Bronchial epithelial cell (primary cell): ENCODE measurements at regions not wholly inside any gene's neighbourhood (a gene's known extent, or its start where the extent isn't known, plus 50 kb on each side); places are given as distances from the start of the nearest gene placed in this dataset.

Experiments used
- DNase-seq: peaks from one replicate; pipeline ENCODE4 v3.0.0-alpha.2; 2010; ENCODE audit warnings: low read depth
- FAIRE-seq: peaks from 2 replicates; lab custom pipeline; 2011; peaks lifted over from hg19 to GRCh38; lab: Jason Lieb, UNC
- H3K27me3 ChIP-seq: 2 replicates; pipeline ENCODE4 v1.5.1; 2011; ENCODE audit warnings: low read length; ENCODE audit not compliant: control insufficient read depth, insufficient read depth
- H3K36me3 ChIP-seq: 2 replicates; pipeline ENCODE4 v1.5.1; 2011; ENCODE audit warnings: low read length; ENCODE audit not compliant: control insufficient read depth, insufficient read depth
- H3K4me3 ChIP-seq: 2 replicates; pipeline ENCODE4 v1.5.1; 2011; ENCODE audit warnings: mild to moderate bottlenecking, low read depth, low read length, control low read depth
- CTCF ChIP-seq: IDR thresholded peaks from 2 replicates; pipeline ENCODE4 v1.5.1; 2011; ENCODE audit warnings: mild to moderate bottlenecking, moderate library complexity, low read length, control low read depth, inconsistent platforms; ENCODE audit not compliant: insufficient read depth, severe bottlenecking

- H3K27me3 ChIP-seq = no peaks in the 10 kb centered on the region
- FAIRE-seq = no peak
- H3K36me3 ChIP-seq = no peaks in the 10 kb centered on the region
- DNase-seq = no peak
- no peak for TF ChIP-seq CTCF
- no peak overlapping the region for H3K4me3 ChIP-seq
These were observed 576.2 kb upstream of the HS6ST1 start for GRCh38 chr2:128894896-128895295.

GRCh38 chr2:128901572-128902391 is 583.1 kb upstream of the HS6ST1 start:
- H3K36me3 ChIP-seq = no peaks in the 10 kb centered on the region
- DNase-seq (no peak), FAIRE-seq (no peak)
- no peak for TF ChIP-seq CTCF
- H3K27me3 ChIP-seq = no peaks in the 10 kb centered on the region
- H3K4me3 ChIP-seq = no peak overlapping the region

GRCh38 chr2:128903637-128904036 is 585.0 kb upstream of the HS6ST1 start:
- no peak overlapping the region for H3K4me3 ChIP-seq
- FAIRE-seq (no peak), DNase-seq (no peak)
- no peaks in the 10 kb centered on the region for H3K27me3 ChIP-seq
- no peaks in the 10 kb centered on the region for H3K36me3 ChIP-seq
- TF ChIP-seq CTCF = no peak

GRCh38 chr2:128911276-128911675 is 592.6 kb upstream of the HS6ST1 start:
- no peaks in the 10 kb centered on the region for H3K36me3 ChIP-seq
- no peaks in the 10 kb centered on the region for H3K27me3 ChIP-seq
- FAIRE-seq = no peak
- no peak for DNase-seq
- no peak for TF ChIP-seq CTCF
- no peak overlapping the region for H3K4me3 ChIP-seq

- no peak for TF ChIP-seq CTCF
- H3K4me3 ChIP-seq = no peak overlapping the region
- FAIRE-seq (no peak), DNase-seq (no peak)
- H3K36me3 ChIP-seq = no peaks in the 10 kb centered on the region
- no peaks in the 10 kb centered on the region for H3K27me3 ChIP-seq
These were observed 595.7 kb upstream of the HS6ST1 start for GRCh38 chr2:128914320-128914719.

- no peak for DNase-seq
- no peak for FAIRE-seq
- Histone ChIP-seq H3K36me3 (no peaks in the 10 kb centered on the region), H3K27me3 (no peaks in the 10 kb centered on the region), H3K4me3 (no peak overlapping the region)
- TF ChIP-seq CTCF = no peak
These were observed 603.1 kb upstream of the HS6ST1 start for GRCh38 chr2:128921751-128922150.
